PC-3 (cell line): ENCODE measurements at regions not wholly inside any gene's neighbourhood (a gene's known extent, or its start where the extent isn't known, plus 50 kb on each side); places are given as distances from the start of the nearest gene placed in this dataset.
"Not testable (repeated sequence)": the region's sequence is repeated elsewhere in the genome, so short reads cannot be mapped to it uniquely, and the experiment has no call there.

Experiments used
- CTCF ChIP-seq: fragments of 300-600 bp; sonication (generic); conservative IDR thresholded peaks from 2 replicates; pipeline ENCODE4 v1.5.1; 2017; ENCODE audit warnings: antibody characterized with exemption, low read depth, mild to moderate bottlenecking, low read length
- EZH2 ChIP-seq: fragments of 300-600 bp; sonication (generic); IDR thresholded peaks from one replicate; pipeline ENCODE4 v1.6.1; 2017; ENCODE audit warnings: antibody characterized with exemption, mild to moderate bottlenecking, low read length; ENCODE audit not compliant: unreplicated experiment
- EZH2phosphoT487 ChIP-seq: fragments of 300-600 bp; sonication (generic); IDR thresholded peaks from 2 replicates; pipeline ENCODE4 v1.6.1; 2018; ENCODE audit warnings: mild to moderate bottlenecking, antibody characterized with exemption, low read length, borderline replicate concordance

- not testable (repeated sequence) for TF ChIP-seq CTCF, EZH2, EZH2phosphoT487
Observed at GRCh38 chr10:123254343-123254742, 100.1 kb downstream of the BUB3 start.
